ENCODE measurements at regions not wholly inside any gene's neighbourhood (a gene's known extent, or its start where the extent isn't known, plus 50 kb on each side); places are given as distances from the start of the nearest gene placed in this dataset.

GRCh38 chr4:36618102-36618501, 336.7 kb downstream of the DTHD1 start:
- no peak for DNase-seq (ENCODE audit: low spot score)
- in situ Hi-C loops (cut with MboI; ENCODE audit: low pct_unique_long_range_greater_than_20kb, low sequenced_read_pairs, unreplicated experiment), result no loop called here
- no peak for TF ChIP-seq CTCF (IDR thresholded peaks at IDR 0.05; ENCODE audit: extremely low read depth, insufficient read depth, missing control alignments)

GRCh38 chr4:36624030-36624429, 342.6 kb downstream of the DTHD1 start:
- DNase-seq (ENCODE audit: low spot score), result no peak
- in situ Hi-C loops (cut with MboI; ENCODE audit: low pct_unique_long_range_greater_than_20kb, low sequenced_read_pairs, unreplicated experiment), result no loop called here
- no peak for TF ChIP-seq CTCF (IDR thresholded peaks at IDR 0.05; ENCODE audit: extremely low read depth, insufficient read depth, missing control alignments)

GRCh38 chr4:36638273-36638811, 356.9 kb downstream of the DTHD1 start:
- in situ Hi-C loops (cut with MboI; ENCODE audit: low pct_unique_long_range_greater_than_20kb, low sequenced_read_pairs, unreplicated experiment), result no loop called here
- no peak for TF ChIP-seq CTCF (IDR thresholded peaks at IDR 0.05; ENCODE audit: extremely low read depth, insufficient read depth, missing control alignments)
- no peak for DNase-seq (ENCODE audit: low spot score)

- in situ Hi-C loops (cut with MboI; ENCODE audit: low pct_unique_long_range_greater_than_20kb, low sequenced_read_pairs, unreplicated experiment), result no loop called here
- TF ChIP-seq CTCF (IDR thresholded peaks at IDR 0.05; ENCODE audit: extremely low read depth, insufficient read depth, missing control alignments), result no peak
- DNase-seq (ENCODE audit: low spot score), result no peak
These were observed 359.5 kb downstream of the DTHD1 start for GRCh38 chr4:36640876-36641275.

GRCh38 chr4:36651253-36651652, 369.8 kb downstream of the DTHD1 start:
- peak; percentile 57 for DNase-seq (ENCODE audit: low spot score)
- in situ Hi-C loops (cut with MboI; ENCODE audit: low pct_unique_long_range_greater_than_20kb, low sequenced_read_pairs, unreplicated experiment), result no loop called here
- no peak for TF ChIP-seq CTCF (IDR thresholded peaks at IDR 0.05; ENCODE audit: extremely low read depth, insufficient read depth, missing control alignments)

GRCh38 chr4:36652857-36653256, 371.4 kb downstream of the DTHD1 start:
- no peak for DNase-seq (ENCODE audit: low spot score)
- in situ Hi-C loops (cut with MboI; ENCODE audit: low pct_unique_long_range_greater_than_20kb, low sequenced_read_pairs, unreplicated experiment), result no loop called here
- no peak for TF ChIP-seq CTCF (IDR thresholded peaks at IDR 0.05; ENCODE audit: extremely low read depth, insufficient read depth, missing control alignments)
